ENCODE measurements at regions not wholly inside any gene's neighbourhood (a gene's known extent, or its start where the extent isn't known, plus 50 kb on each side); places are given as distances from the start of the nearest gene placed in this dataset.

GRCh38 chr2:226671141-226671676 is 128.4 kb downstream of the IRS1 start:
- Histone ChIP-seq H3K27ac (ENCODE audit: extremely low read depth, low read depth, low read length) (no peak overlapping the region), H3K4me3 (ENCODE audit: low read depth, low read length) (no peak overlapping the region), H3K36me3 (ENCODE audit: control insufficient read depth in 2 of 2, insufficient read depth in 1 of 2, low read length in 2 of 2) (no peaks in the 10 kb centered on the region), H3K4me1 (ENCODE audit: control insufficient read depth, insufficient read depth, low read length) (peaks cover 11% of the 10 kb centered on the region), H3K9me3 (ENCODE audit: control insufficient read depth, insufficient read depth, low read depth, low read length) (no peaks in the 10 kb centered on the region)
- no peak for TF ChIP-seq KLF10 (tag by site-specific recombination; IDR thresholded peaks at IDR 0.05)
- TF ChIP-seq ZBTB44 (tag by site-specific recombination; IDR thresholded peaks at IDR 0.05) = no peak
- TF ChIP-seq ZNF596 (tag by site-specific recombination; IDR thresholded peaks at IDR 0.05) = no peak
- no peak for TF ChIP-seq ZNF302 (tag by site-specific recombination; IDR thresholded peaks at IDR 0.05; ENCODE audit: low read depth)
- TF ChIP-seq CTCF (tag by site-specific recombination; IDR thresholded peaks at IDR 0.05) = no peak
- TF ChIP-seq WT1 (tag by site-specific recombination; IDR thresholded peaks at IDR 0.05) = no peak
- no peak for TF ChIP-seq OVOL3 (tag by site-specific recombination; IDR thresholded peaks at IDR 0.05)
- no peak for TF ChIP-seq KLF8 (tag by site-specific recombination; IDR thresholded peaks at IDR 0.05)
- TF ChIP-seq ZNF610 (tag by site-specific recombination; IDR thresholded peaks at IDR 0.05; ENCODE audit: borderline replicate concordance) = no peak
- no peak for TF ChIP-seq ZNF19 (tag by site-specific recombination; IDR thresholded peaks at IDR 0.05; ENCODE audit: low read depth)
- TF ChIP-seq ZNF416 (tag by site-specific recombination; IDR thresholded peaks at IDR 0.05) = no peak
- no peak for TF ChIP-seq AEBP2 (tag by site-specific recombination; IDR thresholded peaks at IDR 0.05; ENCODE audit: borderline replicate concordance)
- TF ChIP-seq PATZ1 (tag by site-specific recombination; IDR thresholded peaks at IDR 0.05) = no peak
- TF ChIP-seq ZNF707 (tag by site-specific recombination; IDR thresholded peaks at IDR 0.05) = no peak
- no peak for TF ChIP-seq ZNF324 (tag by site-specific recombination; IDR thresholded peaks at IDR 0.05)
- CTCF ChIA-PET = interaction anchor here (0.6 to 1.3 kb wide), 5 partner anchors 129 to 626 kb away, joined by 3 to 8 read pairs (median 3); no protein-coding TSS in a partner anchor
- POLR2A ChIA-PET = no interaction called here

- ChIA-PET POLR2A (no interaction called here), CTCF (interaction anchor here (0.6 to 1.3 kb wide), 2 partner anchors 130 to 456 kb away, joined by 3 read pairs; no protein-coding TSS in a partner anchor)
- Histone ChIP-seq H3K36me3 (ENCODE audit: control insufficient read depth in 2 of 2, insufficient read depth in 1 of 2, low read length in 2 of 2) (no peaks in the 10 kb centered on the region), H3K4me3 (ENCODE audit: low read depth, low read length) (no peak overlapping the region), H3K9me3 (ENCODE audit: control insufficient read depth, insufficient read depth, low read depth, low read length) (no peaks in the 10 kb centered on the region), H3K27ac (ENCODE audit: extremely low read depth, low read depth, low read length) (no peak overlapping the region), H3K4me1 (ENCODE audit: control insufficient read depth, insufficient read depth, low read length) (peaks cover 11% of the 10 kb centered on the region)
- TF ChIP-seq ZNF426 (tag by site-specific recombination; IDR thresholded peaks at IDR 0.05) = no peak
- no peak for TF ChIP-seq ZFP3 (tag by site-specific recombination; IDR thresholded peaks at IDR 0.05; ENCODE audit: low read depth)
- TF ChIP-seq ZSCAN4 (tag by site-specific recombination; IDR thresholded peaks at IDR 0.05) = no peak
- no peak for TF ChIP-seq HIC1 (tag by site-specific recombination; IDR thresholded peaks at IDR 0.05)
Measured at GRCh38 chr2:226669905-226670304, 129.7 kb downstream of the IRS1 start.
